ENCODE measurements at regions not wholly inside any gene's neighbourhood (a gene's known extent, or its start where the extent isn't known, plus 50 kb on each side); places are given as distances from the start of the nearest gene placed in this dataset.

GRCh38 chr16:86093801-86094750, 195.1 kb downstream of the IRF8 start:
- DNase-seq: no peak

GRCh38 chr16:86095131-86095752, 196.3 kb downstream of the IRF8 start:
- no peak for DNase-seq

GRCh38 chr16:86095906-86096485, 197.0 kb downstream of the IRF8 start:
- DNase-seq: no peak

GRCh38 chr16:86096850-86097249, 197.9 kb downstream of the IRF8 start:
- no peak for DNase-seq

- no peak for DNase-seq
Observed at GRCh38 chr16:86099326-86099725, 200.4 kb downstream of the IRF8 start.

- no peak for DNase-seq
Observed at GRCh38 chr16:86100205-86101136, 201.5 kb downstream of the IRF8 start.

- DNase-seq: no peak
Observed at GRCh38 chr16:86101137-86101896, 202.4 kb downstream of the IRF8 start.

- DNase-seq: no peak
Observed at GRCh38 chr16:86101897-86102157, 202.9 kb downstream of the IRF8 start.

- DNase-seq: no peak
Observed at GRCh38 chr16:86103320-86103719, 204.4 kb downstream of the IRF8 start.

GRCh38 chr16:86104537-86105048, 205.6 kb downstream of the IRF8 start:
- no peak for DNase-seq

GRCh38 chr16:86107215-86107825, 208.4 kb downstream of the IRF8 start:
- DNase-seq: no peak

GRCh38 chr16:86108062-86108461, 209.1 kb downstream of the IRF8 start:
- no peak for DNase-seq

- no peak for DNase-seq
Observed at GRCh38 chr16:86110134-86110533, 211.2 kb downstream of the IRF8 start.

GRCh38 chr16:86110726-86111125, 211.8 kb downstream of the IRF8 start:
- no peak for DNase-seq

- no peak for DNase-seq
Observed at GRCh38 chr16:86112178-86112577, 213.2 kb downstream of the IRF8 start.

GRCh38 chr16:86117235-86117634, 218.3 kb downstream of the IRF8 start:
- no peak for DNase-seq

- no peak for DNase-seq
Observed at GRCh38 chr16:86117756-86118155, 218.8 kb downstream of the IRF8 start.

GRCh38 chr16:86118467-86119307, 219.7 kb downstream of the IRF8 start:
- DNase-seq: no peak

- no peak for DNase-seq
Observed at GRCh38 chr16:86120201-86121192, 221.5 kb downstream of the IRF8 start.
